GM23338 (cell line): ENCODE measurements at regions not wholly inside any gene's neighbourhood (a gene's known extent, or its start where the extent isn't known, plus 50 kb on each side); places are given as distances from the start of the nearest gene placed in this dataset.

Experiments
- CREB1 ChIP-seq: fragments of 250-450 bp; sonication (Bioruptor Pico); IDR thresholded peaks from 2 replicates; pipeline ENCODE4 v1.5.0; 2020; ENCODE audit warnings: low read depth, mild to moderate bottlenecking, moderate library complexity
- CTCF ChIP-seq, 2 experiments: fragments of 200-600 bp in 1 of 2; sonication (generic) in 1 of 2; conservative IDR thresholded peaks; 2 replicates each; pipeline versions ENCODE4 v1.5.1 to v1.6.1; 2016 to 2017; ENCODE audit warnings: antibody characterized with exemption in 2 of 2, low read depth in 2 of 2, mild to moderate bottlenecking in 2 of 2, moderate library complexity in 1 of 2
- ETS1 ChIP-seq: IDR thresholded peaks from 2 replicates; pipeline ENCODE4 v1.6.1; 2016; ENCODE audit warnings: antibody characterized with exemption
- EZH2 ChIP-seq: fragments of 200-600 bp; sonication (generic); IDR thresholded peaks from one replicate; pipeline ENCODE4 v1.8.0; 2017; ENCODE audit warnings: antibody characterized with exemption, mild to moderate bottlenecking, low read depth; ENCODE audit not compliant: unreplicated experiment
- EZH2phosphoT487 ChIP-seq: fragments of 200-600 bp; sonication (generic); IDR thresholded peaks from one replicate; pipeline ENCODE4 v1.8.1; 2018; ENCODE audit warnings: antibody characterized with exemption; ENCODE audit not compliant: unreplicated experiment
- NANOG ChIP-seq: IDR thresholded peaks from 2 replicates; pipeline ENCODE4 v1.6.1; 2016; ENCODE audit warnings: antibody characterized with exemption, borderline replicate concordance
- POLR2AphosphoS5 ChIP-seq: IDR thresholded peaks from 2 replicates; pipeline ENCODE4 v1.6.1; 2016; ENCODE audit warnings: antibody characterized with exemption, low read depth
- REST ChIP-seq: IDR thresholded peaks from one replicate; pipeline ENCODE4 v1.6.1; 2018; ENCODE audit warnings: antibody characterized with exemption; ENCODE audit not compliant: unreplicated experiment
- STAT1 ChIP-seq: IDR thresholded peaks from one replicate; pipeline ENCODE4 v1.6.1; 2016; ENCODE audit warnings: antibody characterized with exemption; ENCODE audit not compliant: unreplicated experiment

GRCh38 chr20:24303393-24304170 is 165.8 kb upstream of the SYNDIG1 start:
- no peak for TF ChIP-seq EZH2
- peak; percentile 26 to 46 for TF ChIP-seq CTCF (conservative IDR thresholded peaks at IDR 0.05; ENCODE audit: low read depth in 2 of 2)
- no peak for TF ChIP-seq POLR2AphosphoS5
- no peak for TF ChIP-seq REST
- TF ChIP-seq CREB1 (CRISPR knock-in tag) = no peak
- TF ChIP-seq NANOG = no peak
- TF ChIP-seq STAT1 = no peak
- TF ChIP-seq EZH2phosphoT487 = no peak
- no peak for TF ChIP-seq ETS1
